PFSK-1 (cell line): ENCODE measurements at regions not wholly inside any gene's neighbourhood (a gene's known extent, or its start where the extent isn't known, plus 50 kb on each side); places are given as distances from the start of the nearest gene placed in this dataset.

ENCODE experiments used
- POLR2AphosphoS5 ChIP-seq: IDR thresholded peaks from 2 replicates; pipeline ENCODE4 v1.6.1; 2012; ENCODE audit warnings: low read depth, mild to moderate bottlenecking, control low read depth, low read length, moderate library complexity
- SIN3A ChIP-seq: IDR thresholded peaks from 2 replicates; pipeline ENCODE4 v1.6.1; 2012; ENCODE audit warnings: mild to moderate bottlenecking, low read length, moderate library complexity, borderline replicate concordance; ENCODE audit not compliant: insufficient read depth
- TAF1 ChIP-seq: IDR thresholded peaks from 2 replicates; pipeline ENCODE4 v1.6.1; 2012; ENCODE audit warnings: low read length, control low read depth, borderline replicate concordance; ENCODE audit not compliant: insufficient read depth

- TF ChIP-seq POLR2AphosphoS5 (no peak), TAF1 (no peak), SIN3A (no peak)
Observed at GRCh38 chr1:25116832-25117231, 115.5 kb downstream of the SYF2 start.
